Calu3 (cell line): ENCODE measurements at regions not wholly inside any gene's neighbourhood (a gene's known extent, or its start where the extent isn't known, plus 50 kb on each side); places are given as distances from the start of the nearest gene placed in this dataset.

ENCODE experiments used
- BruUV-seq: library from RNA; stranded (reverse); fragments of 400-500 nt; replicated peaks from 2 replicates; lab custom pipeline; 2021; lab: Mats Ljungman, UMichigan
- CTCF ChIA-PET: fragments of 300-600 bp; sonication (Branson Sonifier 250); formaldehyde crosslinking; loops from one replicate; lab custom pipeline; 2022; ENCODE audit warnings: antibody characterized with exemption; lab: Charles Lee
- DNase-seq: peaks from one replicate; pipeline ENCODE4 v3.0.0; 2022
- H3K27ac Mint-ChIP-seq: one replicate; pipeline ENCODE4 v1.8.0; 2022; ENCODE audit warnings: mixed read lengths; ENCODE audit not compliant: unreplicated experiment
- H3K27me3 Mint-ChIP-seq: one replicate; pipeline ENCODE4 v1.8.0; 2022; ENCODE audit warnings: mixed read lengths; ENCODE audit not compliant: unreplicated experiment
- H3K36me3 Mint-ChIP-seq: one replicate; pipeline ENCODE4 v1.8.0; 2022; ENCODE audit warnings: mild to moderate bottlenecking, moderate library complexity, mixed read lengths; ENCODE audit not compliant: insufficient read depth, unreplicated experiment
- H3K4me1 Mint-ChIP-seq: one replicate; pipeline ENCODE4 v1.8.0; 2022; ENCODE audit warnings: mild to moderate bottlenecking, low read depth, mixed read lengths; ENCODE audit not compliant: unreplicated experiment
- H3K4me3 Mint-ChIP-seq: one replicate; pipeline ENCODE4 v1.8.0; 2022; ENCODE audit warnings: mild to moderate bottlenecking, low read depth, moderate library complexity, mixed read lengths; ENCODE audit not compliant: unreplicated experiment
- H3K9me3 Mint-ChIP-seq: one replicate; pipeline ENCODE4 v1.8.0; 2022; ENCODE audit warnings: low read depth, mixed read lengths; ENCODE audit not compliant: unreplicated experiment
- CTCF ChIP-seq: fragments of 200-600 bp; IDR thresholded peaks from one replicate; pipeline ENCODE4 v1.8.0; 2022; ENCODE audit warnings: antibody characterized with exemption; ENCODE audit not compliant: unreplicated experiment
- intact Hi-C: fragments of 100-400 bp; cut with micrococcal nuclease; formaldehyde crosslinking; loops from one replicate; pipeline ENCODE4 v1.10.0; 2022; ENCODE audit not compliant: unreplicated experiment

GRCh38 chr10:107425931-107426553, 261.5 kb upstream of the SORCS1 start:
- Mint-ChIP-seq H3K27ac (no peak overlapping the region), H3K27me3 (no peaks in the 10 kb centered on the region), H3K4me3 (peak overlapping the region; percentile 33), H3K4me1 (no peaks in the 10 kb centered on the region), H3K9me3 (peaks cover 3% of the 10 kb centered on the region), H3K36me3 (no peaks in the 10 kb centered on the region)
- CTCF ChIA-PET = no interaction called here
- no peak for TF ChIP-seq CTCF
- intact Hi-C loops = no loop called here
- no TSS peak for BruUV-seq
- no peak for DNase-seq

GRCh38 chr10:107424628-107425027, 260.1 kb upstream of the SORCS1 start:
- intact Hi-C loops = no loop called here
- TF ChIP-seq CTCF = no peak
- no peak overlapping the region for H3K27ac Mint-ChIP-seq
- no peaks in the 10 kb centered on the region for H3K36me3 Mint-ChIP-seq
- CTCF ChIA-PET = no interaction called here
- no peak overlapping the region for H3K4me3 Mint-ChIP-seq
- H3K27me3 Mint-ChIP-seq = no peaks in the 10 kb centered on the region
- no TSS peak for BruUV-seq
- no peaks in the 10 kb centered on the region for H3K4me1 Mint-ChIP-seq
- no peak for DNase-seq
- H3K9me3 Mint-ChIP-seq = peaks cover 3% of the 10 kb centered on the region

GRCh38 chr10:107423903-107424302, 259.4 kb upstream of the SORCS1 start:
- DNase-seq = no peak
- Mint-ChIP-seq H3K27ac (no peak overlapping the region), H3K4me1 (no peaks in the 10 kb centered on the region), H3K27me3 (no peaks in the 10 kb centered on the region), H3K4me3 (no peak overlapping the region), H3K9me3 (peaks cover 3% of the 10 kb centered on the region), H3K36me3 (no peaks in the 10 kb centered on the region)
- no peak for TF ChIP-seq CTCF
- intact Hi-C loops = no loop called here
- no TSS peak for BruUV-seq
- CTCF ChIA-PET = no interaction called here

DNA sequence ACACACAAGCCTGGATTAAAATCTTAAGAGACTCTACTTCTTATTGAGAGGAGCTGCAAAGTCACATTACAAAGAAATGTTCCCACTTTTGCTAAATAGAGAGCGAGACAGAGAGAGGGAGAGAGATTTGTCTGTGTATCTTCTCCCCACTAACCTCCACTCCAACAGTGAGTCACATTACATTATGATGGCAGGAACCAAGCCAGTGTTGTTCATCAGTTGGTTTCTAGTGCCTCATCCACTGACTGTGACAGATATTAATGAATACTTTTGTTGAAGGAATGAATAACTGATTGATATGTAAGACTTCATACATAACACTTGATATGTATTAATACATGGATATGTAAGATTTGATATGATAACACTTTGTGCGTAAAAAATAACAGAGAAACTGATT, 258.2 kb upstream of the SORCS1 start:
- intact Hi-C loops = no loop called here
- Mint-ChIP-seq H3K4me3 (no peak overlapping the region), H3K27me3 (no peaks in the 10 kb centered on the region), H3K4me1 (no peaks in the 10 kb centered on the region), H3K36me3 (no peaks in the 10 kb centered on the region), H3K9me3 (peaks cover 3% of the 10 kb centered on the region), H3K27ac (no peak overlapping the region)
- CTCF ChIA-PET = no interaction called here
- no peak for DNase-seq
- no peak for TF ChIP-seq CTCF
- BruUV-seq = no TSS peak
